KMS-11 (cell line): ENCODE measurements at regions not wholly inside any gene's neighbourhood (a gene's known extent, or its start where the extent isn't known, plus 50 kb on each side); places are given as distances from the start of the nearest gene placed in this dataset.

Source experiments
- H2AFZ ChIP-seq: fragments of 200-600 bp; sonication (generic); 2 replicates; pipeline ENCODE4 v1.6.1; 2016; ENCODE audit warnings: antibody characterized with exemption, mixed run types, low read depth
- H3K27ac ChIP-seq: fragments of 200-600 bp; sonication (generic); 2 replicates; pipeline ENCODE4 v1.6.1; 2016; ENCODE audit warnings: mild to moderate bottlenecking, mixed run types
- H3K27me3 ChIP-seq: fragments of 200-600 bp; sonication (generic); 2 replicates; pipeline ENCODE4 v1.6.1; 2017; ENCODE audit warnings: mild to moderate bottlenecking, low read depth, mixed run types, moderate library complexity; ENCODE audit not compliant: insufficient read depth
- H3K36me3 ChIP-seq: fragments of 200-600 bp; sonication (generic); 2 replicates; pipeline ENCODE4 v1.6.1; 2017; ENCODE audit warnings: mild to moderate bottlenecking, mixed run types; ENCODE audit not compliant: insufficient read depth
- H3K4me1 ChIP-seq: fragments of 200-600 bp; sonication (generic); 2 replicates; pipeline ENCODE4 v1.6.1; 2016; ENCODE audit warnings: mild to moderate bottlenecking, low read depth, mixed run types; ENCODE audit not compliant: poor library complexity, severe bottlenecking
- H3K4me2 ChIP-seq: fragments of 200-600 bp; sonication (generic); 2 replicates; pipeline ENCODE4 v1.7.0; 2016; ENCODE audit warnings: mild to moderate bottlenecking, mixed run types
- H3K4me3 ChIP-seq: fragments of 200-600 bp; sonication (generic); IDR thresholded peaks from 2 replicates; pipeline ENCODE4 v1.6.1; 2017; ENCODE audit warnings: low read depth, low read length, mixed read lengths; ENCODE audit not compliant: insufficient read depth
- H3K79me2 ChIP-seq: fragments of 200-600 bp; sonication (generic); 2 replicates; pipeline ENCODE4 v1.6.1; 2016; ENCODE audit warnings: low read depth, mixed run types; ENCODE audit not compliant: insufficient read depth
- H3K9ac ChIP-seq: fragments of 200-600 bp; sonication (generic); 2 replicates; pipeline ENCODE4 v1.6.1; 2016; ENCODE audit warnings: mild to moderate bottlenecking, mixed run types
- H4K20me1 ChIP-seq: fragments of 200-600 bp; sonication (generic); 2 replicates; pipeline ENCODE4 v1.6.1; 2016; ENCODE audit warnings: mild to moderate bottlenecking, mixed run types; ENCODE audit not compliant: insufficient read depth
- CTCF ChIP-seq: fragments of 200-600 bp; sonication (generic); conservative IDR thresholded peaks from 2 replicates; pipeline ENCODE4 v1.6.1; 2017; ENCODE audit warnings: low read depth, mild to moderate bottlenecking, antibody characterized with exemption, low read length, moderate library complexity, mixed read lengths

- no peak overlapping the region for H3K4me3 ChIP-seq
- H2AFZ ChIP-seq, result no peak overlapping the region
- H3K79me2 ChIP-seq, result no peaks in the 10 kb centered on the region
- H3K36me3 ChIP-seq, result no peaks in the 10 kb centered on the region
- no peak for TF ChIP-seq CTCF
- H3K4me1 ChIP-seq, result no peaks in the 10 kb centered on the region
- no peaks in the 10 kb centered on the region for H4K20me1 ChIP-seq
- no peak overlapping the region for H3K27ac ChIP-seq
- H3K27me3 ChIP-seq, result no peaks in the 10 kb centered on the region
- H3K9ac ChIP-seq, result no peak overlapping the region
- no peak overlapping the region for H3K4me2 ChIP-seq
Measured at GRCh38 chrX:63503541-63503940, 152.4 kb upstream of the SPIN4 start.

- H3K36me3 ChIP-seq, result no peaks in the 10 kb centered on the region
- no peak overlapping the region for H3K4me2 ChIP-seq
- no peak for TF ChIP-seq CTCF
- no peaks in the 10 kb centered on the region for H3K4me1 ChIP-seq
- H2AFZ ChIP-seq, result no peak overlapping the region
- no peaks in the 10 kb centered on the region for H4K20me1 ChIP-seq
- no peaks in the 10 kb centered on the region for H3K27me3 ChIP-seq
- H3K27ac ChIP-seq, result no peak overlapping the region
- no peak overlapping the region for H3K4me3 ChIP-seq
- H3K79me2 ChIP-seq, result no peaks in the 10 kb centered on the region
- no peak overlapping the region for H3K9ac ChIP-seq
Measured at GRCh38 chrX:63488546-63489373, 137.6 kb upstream of the SPIN4 start.

- no peaks in the 10 kb centered on the region for H3K79me2 ChIP-seq
- no peak overlapping the region for H3K27ac ChIP-seq
- no peak overlapping the region for H2AFZ ChIP-seq
- TF ChIP-seq CTCF, result no peak
- H3K4me2 ChIP-seq, result no peak overlapping the region
- H3K4me1 ChIP-seq, result no peaks in the 10 kb centered on the region
- H3K4me3 ChIP-seq, result no peak overlapping the region
- no peaks in the 10 kb centered on the region for H3K36me3 ChIP-seq
- no peak overlapping the region for H3K9ac ChIP-seq
- no peaks in the 10 kb centered on the region for H4K20me1 ChIP-seq
- H3K27me3 ChIP-seq, result no peaks in the 10 kb centered on the region
Measured at GRCh38 chrX:63475200-63475599, 124.1 kb upstream of the SPIN4 start.

- Histone ChIP-seq H3K27ac (no peak overlapping the region), H3K4me3 (no peak overlapping the region), H3K79me2 (no peaks in the 10 kb centered on the region), H2AFZ (no peak overlapping the region), H3K27me3 (no peaks in the 10 kb centered on the region), H3K9ac (no peak overlapping the region), H3K4me2 (no peak overlapping the region), H3K4me1 (no peaks in the 10 kb centered on the region), H4K20me1 (no peaks in the 10 kb centered on the region), H3K36me3 (no peaks in the 10 kb centered on the region)
- TF ChIP-seq CTCF, result no peak
Measured at GRCh38 chrX:63471004-63471403, 119.9 kb upstream of the SPIN4 start.
